Prostate gland (tissue), 2 donors: ENCODE measurements at regions not wholly inside any gene's neighbourhood (a gene's known extent, or its start where the extent isn't known, plus 50 kb on each side); places are given as distances from the start of the nearest gene placed in this dataset.

ENCODE experiments used
- DNase-seq: peaks from one replicate; pipeline ENCODE4 v3.0.0-alpha.2; 2019; ENCODE audit warnings: low spot score
- H3K27ac ChIP-seq, 2 donors: fragments of 200-600 bp; sonication (generic); 2 replicates each; pipeline ENCODE4 v1.5.1; 2017 to 2019
- H3K27me3 ChIP-seq: fragments of 200-600 bp; sonication (generic); replicated peaks from 2 replicates; pipeline ENCODE4 v1.5.1; 2019; ENCODE audit not compliant: insufficient read depth
- H3K36me3 ChIP-seq, 2 donors: fragments of 200-600 bp; sonication (generic); 1 replicate in 1 of 2; 2 replicates in 1 of 2; pipeline versions ENCODE4 v1.5.1 to v1.8.1; 2017 to 2019
- H3K4me1 ChIP-seq: fragments of 200-600 bp; sonication (generic); replicated peaks from 2 replicates; pipeline ENCODE4 v1.5.1; 2019
- H3K4me3 ChIP-seq, 2 donors: fragments of 200-600 bp; sonication (generic); 2 replicates each; pipeline ENCODE4 v1.5.1; 2017 to 2019
- H3K9me3 ChIP-seq: fragments of 200-600 bp; sonication (generic); 2 replicates; pipeline ENCODE4 v1.5.1; 2017
- CTCF ChIP-seq, 4 experiments: fragments of 200-600 bp in 2 of 4; fragments of 450-650 bp in 2 of 4; sonication (generic) in 2 of 4; IDR thresholded peaks; 1 replicate in 3 of 4; 2 replicates in 1 of 4; pipeline ENCODE4 v1.5.1; 2016 to 2019; ENCODE audit warnings: antibody characterized with exemption in 4 of 4, mild to moderate bottlenecking in 2 of 4, moderate library complexity in 2 of 4
- POLR2A ChIP-seq: fragments of 450-650 bp; IDR thresholded peaks from one replicate; pipeline ENCODE4 v1.6.1; 2016; ENCODE audit warnings: antibody characterized with exemption, mild to moderate bottlenecking
- POLR2AphosphoS5 ChIP-seq: sonication (generic); formaldehyde crosslinking; IDR thresholded peaks from one replicate; pipeline ENCODE4 v1.6.1; 2017; ENCODE audit warnings: antibody characterized with exemption
- WGBS: methylation state at CpG from one replicate; pipeline ENCODE4 v1.1.5; 2018; 5-methylcytosine and 5-hydroxymethylcytosine counted together
- intact Hi-C: fragments of 100-400 bp; cut with DNase I; formaldehyde crosslinking; loops from one replicate; pipeline ENCODE4 v1.14.2; 2022
- small RNA-seq, 2 donors: library from RNA; depleted of rRNA; stranded (forward); fragments of <200 nt; gene quantifications; one replicate each; pipeline ENCODE3, GENCODE V24; 2016

- 71% methylated on average over 4 of the region's 4 CpGs for WGBS
- no peaks in the 10 kb centered on the region for H3K9me3 ChIP-seq
- no peak for TF ChIP-seq POLR2AphosphoS5
- no peak for TF ChIP-seq CTCF (IDR thresholded peaks at IDR 0.05)
- no peak for TF ChIP-seq POLR2A
- no peak for DNase-seq
- H3K4me3 ChIP-seq: no peak overlapping the region
- no peaks in the 10 kb centered on the region for H3K27me3 ChIP-seq
- H3K4me1 ChIP-seq: no peaks in the 10 kb centered on the region
- H3K36me3 ChIP-seq: no peaks in the 10 kb centered on the region
- no peak overlapping the region for H3K27ac ChIP-seq
- intact Hi-C loops: no loop called here
These were observed 58.2 kb upstream of the REG3G start for GRCh38 chr2:78967294-78967693.

GRCh38 chr2:78973630-78974029, 51.9 kb upstream of the REG3G start:
- H3K4me1 ChIP-seq: no peaks in the 10 kb centered on the region
- 89% methylated on average over 3 of the region's 3 CpGs for WGBS
- H3K4me3 ChIP-seq: no peak overlapping the region
- H3K9me3 ChIP-seq: no peaks in the 10 kb centered on the region
- no peaks in the 10 kb centered on the region for H3K27me3 ChIP-seq
- no peak overlapping the region for H3K27ac ChIP-seq
- intact Hi-C loops: no loop called here
- H3K36me3 ChIP-seq: no peaks in the 10 kb centered on the region
- no peak for DNase-seq
- TF ChIP-seq CTCF (IDR thresholded peaks at IDR 0.05) (no peak), POLR2A (no peak), POLR2AphosphoS5 (no peak)

Small RNA genes in the stretch of these regions (small RNA-seq; reads per million reads assigned to genes)
- gene RNU6-812P (0 reads per million in 2 donors), gene RNU6-827P (0 reads per million in 2 donors)
